H1 (cell line): ENCODE measurements at regions not wholly inside any gene's neighbourhood (a gene's known extent, or its start where the extent isn't known, plus 50 kb on each side); places are given as distances from the start of the nearest gene placed in this dataset.
A peak's percentile ranks its signal among the peaks of the same experiment; 100 is the strongest.

Experiments
- CTCF ChIA-PET: fragments of 300-600 bp; sonication (Branson Sonifier 250); formaldehyde crosslinking; loops from one replicate; lab custom pipeline; 2021; ENCODE audit not compliant: partially characterized antibody; lab: Charles Lee
- POLR2A ChIA-PET: fragments of 300-600 bp; sonication (Branson Sonifier 250); formaldehyde crosslinking; loops from one replicate; lab custom pipeline; 2021; ENCODE audit warnings: inconsistent platforms; ENCODE audit not compliant: partially characterized antibody; lab: Charles Lee
- DNase-seq, 2 experiments: peaks; one replicate each; pipeline versions ENCODE4 v3.0.0 to v3.0.0-alpha.2; 2010 to 2022; ENCODE audit warnings: low spot score in 2 of 2, low read depth in 1 of 2, mixed read lengths in 1 of 2
- FAIRE-seq: peaks from 2 replicates; lab custom pipeline; 2011; peaks lifted over from hg19 to GRCh38; lab: Jason Lieb, UNC
- H2AFZ ChIP-seq: 2 replicates; pipeline ENCODE4 v1.8.1; 2012; ENCODE audit warnings: low read length, inconsistent platforms
- H2AK5ac ChIP-seq: 2 replicates; pipeline ENCODE4 v1.6.1; 2013; ENCODE audit warnings: low read depth, low read length
- H2BK120ac ChIP-seq: replicated peaks from 2 replicates; pipeline ENCODE3; 2013; ENCODE audit warnings: low read depth, low read length, inconsistent platforms
- H2BK12ac ChIP-seq: 2 replicates; pipeline ENCODE4 v1.6.1; 2013; ENCODE audit warnings: low read depth, low read length
- H2BK15ac ChIP-seq: 2 replicates; pipeline ENCODE4 v1.6.1; 2013; ENCODE audit warnings: low read length
- H2BK20ac ChIP-seq: 2 replicates; pipeline ENCODE4 v1.6.1; 2013; ENCODE audit warnings: low read length
- H2BK5ac ChIP-seq: 2 replicates; pipeline ENCODE4 v1.6.1; 2013; ENCODE audit warnings: low read depth, low read length
- H3K14ac ChIP-seq: 2 replicates; pipeline ENCODE4 v1.6.1; 2013; ENCODE audit warnings: inconsistent platforms; ENCODE audit not compliant: insufficient read length
- H3K18ac ChIP-seq: 2 replicates; pipeline ENCODE4 v1.6.1; 2013; ENCODE audit warnings: low read length; ENCODE audit errors: extremely low read depth
- H3K23ac ChIP-seq: 2 replicates; pipeline ENCODE4 v1.6.1; 2013; ENCODE audit warnings: inconsistent platforms; ENCODE audit not compliant: insufficient read length
- H3K23me2 ChIP-seq: 2 replicates; pipeline ENCODE4 v1.6.1; 2013; ENCODE audit warnings: low read depth, low read length
- H3K27ac ChIP-seq: 2 replicates; pipeline ENCODE4 v1.6.1; 2011; ENCODE audit warnings: low read depth, low read length, inconsistent platforms
- H3K27me3 ChIP-seq, 4 experiments: replicated peaks in 1 of 4; 1 replicate in 1 of 4; 2 replicates in 3 of 4; pipeline versions ENCODE4 v1.6.1 to v1.8.1; 2011 to 2013; ENCODE audit warnings: low read length in 3 of 4, mild to moderate bottlenecking in 3 of 4, inconsistent platforms in 2 of 4, mixed read lengths in 2 of 4, moderate library complexity in 1 of 4; ENCODE audit not compliant: control insufficient read depth in 3 of 4, insufficient read depth in 3 of 4; ENCODE audit errors: extremely low read depth in 1 of 4
- H3K36me3 ChIP-seq, 4 experiments: 2 replicates each; pipeline versions ENCODE4 v1.6.1 to v1.8.1; 2011 to 2013; ENCODE audit warnings: mild to moderate bottlenecking in 4 of 4, low read length in 3 of 4, moderate library complexity in 2 of 4, control low read depth in 1 of 4, inconsistent platforms in 1 of 4; ENCODE audit not compliant: insufficient read depth in 4 of 4, control insufficient read depth in 2 of 4
- H3K4ac ChIP-seq: replicated peaks from 2 replicates; pipeline ENCODE3; 2013; ENCODE audit warnings: low read length, low read depth, mixed read lengths, inconsistent platforms; ENCODE audit not compliant: insufficient read length
- H3K4me1 ChIP-seq, 4 experiments: replicated peaks in 1 of 4; 1 replicate in 1 of 4; 2 replicates in 3 of 4; pipeline versions ENCODE4 v1.6.1 to v1.8.1; 2011 to 2013; ENCODE audit warnings: low read length in 3 of 4, inconsistent platforms in 2 of 4, mixed read lengths in 1 of 4; ENCODE audit not compliant: insufficient read depth in 4 of 4, control insufficient read depth in 3 of 4
- H3K4me2 ChIP-seq, 2 experiments: 2 replicates each; pipeline versions ENCODE4 v1.6.1 to v1.8.1; 2011 to 2013; ENCODE audit warnings: low read depth in 2 of 2, low read length in 2 of 2, control low read depth in 1 of 2, inconsistent platforms in 1 of 2, mild to moderate bottlenecking in 1 of 2; ENCODE audit not compliant: insufficient read depth in 1 of 2
- H3K4me3 ChIP-seq, 4 experiments: fragments of 200-600, 300-600 bp in 1 of 4; sonication (generic), shearing (Covaris generic), sonication (Bioruptor Twin) in 1 of 4; 2 replicates each; pipeline versions ENCODE4 v1.5.1 to v1.8.1; 2011 to 2016; ENCODE audit warnings: low read length in 4 of 4, low read depth in 3 of 4, control low read depth in 2 of 4, inconsistent platforms in 2 of 4, mild to moderate bottlenecking in 2 of 4, mixed read lengths in 1 of 4, moderate library complexity in 1 of 4; ENCODE audit not compliant: insufficient read depth in 2 of 4; ENCODE audit errors: extremely low read depth in 1 of 4
- H3K56ac ChIP-seq: replicated peaks from 2 replicates; pipeline ENCODE3; 2013; ENCODE audit warnings: low read depth, mild to moderate bottlenecking, mixed read lengths, low read length, inconsistent platforms; ENCODE audit not compliant: insufficient read length
- H3K79me1 ChIP-seq: 2 replicates; pipeline ENCODE4 v1.6.1; 2013; ENCODE audit warnings: low read depth, low read length, control low read depth
- H3K79me2 ChIP-seq, 2 experiments: 2 replicates each; pipeline versions ENCODE4 v1.6.1 to v1.8.1; 2012 to 2013; ENCODE audit warnings: low read length in 2 of 2, mild to moderate bottlenecking in 2 of 2, inconsistent platforms in 1 of 2; ENCODE audit not compliant: insufficient read depth in 2 of 2, control insufficient read depth in 1 of 2
- H3K9ac ChIP-seq, 4 experiments: replicated peaks in 1 of 4; 1 replicate in 1 of 4; 2 replicates in 3 of 4; pipeline versions ENCODE4 v1.6.1 to v1.8.1; 2011 to 2013; ENCODE audit warnings: low read depth in 3 of 4, low read length in 3 of 4, control low read depth in 2 of 4, mild to moderate bottlenecking in 2 of 4, moderate library complexity in 2 of 4, inconsistent platforms in 1 of 4; ENCODE audit errors: extremely low read depth in 1 of 4
- H3K9me3 ChIP-seq, 2 experiments: 2 replicates each; pipeline versions ENCODE4 v1.6.1 to v1.8.1; 2012 to 2013; ENCODE audit warnings: mild to moderate bottlenecking in 2 of 2, moderate library complexity in 2 of 2, control low read depth in 1 of 2, inconsistent platforms in 1 of 2, low read depth in 1 of 2, low read length in 1 of 2, mixed read lengths in 1 of 2; ENCODE audit not compliant: insufficient read depth in 2 of 2
- H4K20me1 ChIP-seq, 2 experiments: replicated peaks in 1 of 2; 2 replicates each; pipeline versions ENCODE3 to v1.8.1; 2011 to 2013; ENCODE audit warnings: inconsistent platforms in 2 of 2, low read length in 2 of 2, mild to moderate bottlenecking in 1 of 2; ENCODE audit not compliant: insufficient read depth in 2 of 2, control insufficient read depth in 1 of 2
- H4K5ac ChIP-seq: 2 replicates; pipeline ENCODE4 v1.6.1; 2013; ENCODE audit warnings: low read length, low read depth, mixed read lengths, inconsistent platforms; ENCODE audit not compliant: insufficient read length
- H4K8ac ChIP-seq: 2 replicates; pipeline ENCODE4 v1.8.0; 2013; ENCODE audit warnings: mild to moderate bottlenecking, moderate library complexity, low read length, inconsistent platforms; ENCODE audit not compliant: insufficient read depth; ENCODE audit errors: extremely low read depth
- H4K91ac ChIP-seq: replicated peaks from 2 replicates; pipeline ENCODE3; 2013; ENCODE audit warnings: low read length, mixed read lengths, inconsistent platforms; ENCODE audit not compliant: insufficient read length
- ASH2L ChIP-seq: fragments of 200-600, 300-600 bp; sonication (generic); IDR thresholded peaks from one replicate; pipeline ENCODE4 v1.7.1; 2017; ENCODE audit warnings: low read length
- BRCA1 ChIP-seq: IDR thresholded peaks from 2 replicates; pipeline ENCODE4 v1.6.1; 2012; ENCODE audit warnings: low read depth, low read length, improper control_type of control experiment
- CBX8 ChIP-seq: fragments of 300-800, 300-1000 bp; sonication (generic); IDR thresholded peaks from 2 replicates; pipeline ENCODE4 v1.7.1; 2016; ENCODE audit warnings: low read depth, low read length, borderline replicate concordance
- CEBPB ChIP-seq: IDR thresholded peaks from 2 replicates; pipeline ENCODE4 v1.6.1; 2012; ENCODE audit warnings: low read depth, low read length
- EP300 ChIP-seq, 2 experiments: IDR thresholded peaks; 1 replicate in 1 of 2; 2 replicates in 1 of 2; pipeline ENCODE4 v1.6.1; 2011 to 2012; ENCODE audit warnings: low read depth in 2 of 2, low read length in 2 of 2, mild to moderate bottlenecking in 2 of 2, borderline replicate concordance in 1 of 2, inconsistent platforms in 1 of 2, moderate library complexity in 1 of 2
- GTF2F1 ChIP-seq: IDR thresholded peaks from 2 replicates; pipeline ENCODE4 v1.6.1; 2012; ENCODE audit warnings: low read depth, low read length, improper control_type of control experiment, borderline replicate concordance
- JUN ChIP-seq: IDR thresholded peaks from 2 replicates; pipeline ENCODE4 v1.6.1; 2011; ENCODE audit warnings: low read depth, mild to moderate bottlenecking, improper control_type of control experiment, low read length
- KDM5A ChIP-seq: fragments of 200-600 bp; IDR thresholded peaks from 2 replicates; pipeline ENCODE4 v1.7.1; 2012; ENCODE audit warnings: mild to moderate bottlenecking, low read length, inconsistent platforms, mixed read lengths
- POLR2AphosphoS5 ChIP-seq: IDR thresholded peaks from 2 replicates; pipeline ENCODE4 v1.6.1; 2011; ENCODE audit warnings: low read depth, low read length
- TAF7 ChIP-seq: optimal IDR thresholded peaks from 2 replicates; pipeline ENCODE3; 2011; ENCODE audit warnings: low read depth, mild to moderate bottlenecking, inconsistent platforms, low read length, moderate library complexity, borderline replicate concordance
- WGBS, 2 experiments: shearing (Covaris generic) in 1 of 2; methylation state at CpG; one replicate each; pipeline versions ENCODE4 v1.1.6 to v1.1.7; 2013 to 2015; ENCODE audit warnings: low lambda C conversion rate in 2 of 2, mixed read lengths in 2 of 2, inconsistent platforms in 1 of 2, low coverage in 1 of 2, missing lambda C conversion rate in 1 of 2; ENCODE audit not compliant: insufficient replicate concordance in 2 of 2, insufficient coverage in 1 of 2, insufficient read length in 1 of 2; ENCODE audit errors: extremely low coverage in 1 of 2, missing lambda C conversion rate in 1 of 2; 5-methylcytosine and 5-hydroxymethylcytosine counted together
- TF ChIP-seq, protein P1 (sequence below), 3 experiments: IDR thresholded peaks; 1 replicate in 2 of 3; 2 replicates in 1 of 3; pipeline versions ENCODE4 v1.5.1 to v1.6.1; 2011; ENCODE audit warnings: low read length in 3 of 3, mild to moderate bottlenecking in 3 of 3, inconsistent platforms in 2 of 3, low read depth in 1 of 3, moderate library complexity in 1 of 3; ENCODE audit not compliant: insufficient read depth in 1 of 3; ENCODE audit errors: control extremely low read depth in 1 of 3

DNA sequence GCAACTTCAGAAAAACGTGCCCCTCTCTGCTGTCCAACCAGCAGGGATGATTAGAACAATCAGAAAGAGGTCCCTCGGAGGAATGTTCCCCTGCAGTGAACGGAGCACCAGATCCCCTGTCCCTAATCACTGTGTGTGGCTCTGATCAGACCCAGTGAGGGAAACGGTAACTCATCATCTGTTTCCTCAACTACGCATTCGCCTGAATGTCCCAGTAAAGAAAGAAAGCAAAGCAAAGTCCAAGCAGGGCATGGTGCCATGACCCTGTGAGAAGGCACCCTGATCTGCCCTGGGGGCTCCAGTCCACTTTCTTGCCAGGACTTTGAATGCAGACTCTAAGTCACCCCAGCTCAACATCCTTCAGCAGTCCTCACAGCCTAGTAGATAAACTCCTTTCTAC, 149.2 kb downstream of the LY86 start:
- Histone ChIP-seq H2AK5ac (no peak overlapping the region), H4K5ac (peak overlapping the region; percentile 87), H3K4me2 (peak overlapping the region; percentile 21 to 55; a peak in 3 of 4 replicates), H3K4me1 (peaks cover 4 to 11% (median 8%) of the 10 kb centered on the region in 4 experiments; a peak in 5 of 7 replicates), H2BK15ac (peak overlapping the region; percentile 3; the same call in 1 of the 2 replicates), H3K27ac (no peak overlapping the region), H3K36me3 (no peaks in the 10 kb centered on the region), H4K8ac (peak overlapping the region; percentile 18; the same call in 1 of the 2 replicates), H4K91ac (peak overlapping the region; percentile 86), H2AFZ (peak overlapping the region; percentile 99), H4K20me1 (no peaks in the 10 kb centered on the region), H2BK120ac (no peak overlapping the region), H3K23ac (no peak overlapping the region), H3K4ac (no peak overlapping the region), H3K18ac (peak overlapping the region; percentile 76; the same call in 1 of the 2 replicates), H2BK20ac (peak overlapping the region; percentile 82; the same call in 1 of the 2 replicates), H3K56ac (no peak overlapping the region), H3K23me2 (no peaks in the 10 kb centered on the region; the same call in 1 of the 2 replicates), H3K79me2 (no peaks in the 10 kb centered on the region), H3K79me1 (no peaks in the 10 kb centered on the region), H2BK12ac (peak overlapping the region; percentile 56), H3K9me3 (no peaks in the 10 kb centered on the region), H3K9ac (no peak overlapping the region), H3K14ac (no peak overlapping the region), H3K4me3 (no peak overlapping the region), H2BK5ac (no peak overlapping the region; the same call in 1 of the 2 replicates), H3K27me3 (no peaks in the 10 kb centered on the region; a peak in 2 of 7 replicates)
- FAIRE-seq (no peak), DNase-seq (no peak)
- ChIA-PET CTCF (interaction anchor here (1.1 to 1.2 kb wide), 2 partner anchors 14 to 41 kb away, joined by 3 to 4 read pairs; no protein-coding TSS in a partner anchor), POLR2A (no interaction called here)
- WGBS, 2 experiments, result 61% methylated on average over 6 of the region's 6 CpGs; no CpG with 5 or more reads in 1 of the 2 experiments
- TF ChIP-seq CEBPB (no peak), POLR2AphosphoS5 (no peak), ASH2L (no peak), CBX8 (no peak), BRCA1 (no peak), GTF2F1 (no peak), TAF7 (no peak), JUN (no peak), KDM5A (no peak), EP300 (IDR thresholded peaks at IDR 0.05; ENCODE audit: borderline replicate concordance in 1 of 2, low read depth in 2 of 2, low read length in 2 of 2) (no peak)
- TF ChIP-seq, protein P1, sequence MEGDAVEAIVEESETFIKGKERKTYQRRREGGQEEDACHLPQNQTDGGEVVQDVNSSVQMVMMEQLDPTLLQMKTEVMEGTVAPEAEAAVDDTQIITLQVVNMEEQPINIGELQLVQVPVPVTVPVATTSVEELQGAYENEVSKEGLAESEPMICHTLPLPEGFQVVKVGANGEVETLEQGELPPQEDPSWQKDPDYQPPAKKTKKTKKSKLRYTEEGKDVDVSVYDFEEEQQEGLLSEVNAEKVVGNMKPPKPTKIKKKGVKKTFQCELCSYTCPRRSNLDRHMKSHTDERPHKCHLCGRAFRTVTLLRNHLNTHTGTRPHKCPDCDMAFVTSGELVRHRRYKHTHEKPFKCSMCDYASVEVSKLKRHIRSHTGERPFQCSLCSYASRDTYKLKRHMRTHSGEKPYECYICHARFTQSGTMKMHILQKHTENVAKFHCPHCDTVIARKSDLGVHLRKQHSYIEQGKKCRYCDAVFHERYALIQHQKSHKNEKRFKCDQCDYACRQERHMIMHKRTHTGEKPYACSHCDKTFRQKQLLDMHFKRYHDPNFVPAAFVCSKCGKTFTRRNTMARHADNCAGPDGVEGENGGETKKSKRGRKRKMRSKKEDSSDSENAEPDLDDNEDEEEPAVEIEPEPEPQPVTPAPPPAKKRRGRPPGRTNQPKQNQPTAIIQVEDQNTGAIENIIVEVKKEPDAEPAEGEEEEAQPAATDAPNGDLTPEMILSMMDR (IDR thresholded peaks at IDR 0.05; ENCODE audit: control extremely low read depth in 1 of 3, insufficient read depth in 1 of 3, low read depth in 1 of 3, low read length in 3 of 3), result no peak
